A549 (cell line): ENCODE measurements at regions not wholly inside any gene's neighbourhood (a gene's known extent, or its start where the extent isn't known, plus 50 kb on each side); places are given as distances from the start of the nearest gene placed in this dataset.

Experiments used
- JUNB ChIP-seq: fragments of >200 bp; sonication (Bioruptor Twin); formaldehyde crosslinking; IDR thresholded peaks from 2 replicates; pipeline ENCODE4 v1.6.1; 2016
- PHF8 ChIP-seq: fragments of 200-600 bp; sonication (generic); IDR thresholded peaks from 2 replicates; pipeline ENCODE4 v1.6.1; 2016; ENCODE audit warnings: low read depth, mild to moderate bottlenecking, antibody characterized with exemption, moderate library complexity, borderline replicate concordance
- POLR2A ChIP-seq: IDR thresholded peaks from 2 replicates; pipeline ENCODE4 v1.6.1; 2012; ENCODE audit warnings: mild to moderate bottlenecking, low read length
- RFX5 ChIP-seq: fragments of 450-650 bp; IDR thresholded peaks from 2 replicates; pipeline ENCODE4 v1.7.1; 2014; ENCODE audit warnings: antibody characterized with exemption, mild to moderate bottlenecking, moderate library complexity

GRCh38 chr4:185915271-185915670 lies 103.3 kb upstream of the SORBS2 start:
- no peak for TF ChIP-seq RFX5
- no peak for TF ChIP-seq JUNB
- TF ChIP-seq POLR2A = no peak
- TF ChIP-seq PHF8 = no peak
